IgD-negative memory B cell (primary cell): ENCODE measurements at regions not wholly inside any gene's neighbourhood (a gene's known extent, or its start where the extent isn't known, plus 50 kb on each side); places are given as distances from the start of the nearest gene placed in this dataset.

Source experiments
- H3K27ac Mint-ChIP-seq, 3 donors: one replicate each; pipeline ENCODE4 v1.8.0; 2020 to 2022; ENCODE audit warnings: mild to moderate bottlenecking in 3 of 3, mixed read lengths in 3 of 3, moderate library complexity in 1 of 3
- H3K27me3 Mint-ChIP-seq: one replicate; pipeline ENCODE4 v1.8.0; 2021; ENCODE audit warnings: mixed read lengths
- H3K36me3 Mint-ChIP-seq: one replicate; pipeline ENCODE4 v1.8.0; 2020; ENCODE audit warnings: mild to moderate bottlenecking, mixed read lengths
- H3K4me1 Mint-ChIP-seq, 3 donors: one replicate each; pipeline ENCODE4 v1.8.0; 2020 to 2022; ENCODE audit warnings: mixed read lengths in 3 of 3, mild to moderate bottlenecking in 1 of 3
- H3K4me3 Mint-ChIP-seq, 4 donors: one replicate each; pipeline ENCODE4 v1.8.0; 2020 to 2022; ENCODE audit warnings: mild to moderate bottlenecking in 4 of 4, mixed read lengths in 4 of 4, moderate library complexity in 3 of 4
- H3K9me3 Mint-ChIP-seq, 3 donors: one replicate each; pipeline ENCODE4 v1.8.0; 2020 to 2021; ENCODE audit warnings: mixed read lengths in 3 of 3, mild to moderate bottlenecking in 1 of 3

DNA sequence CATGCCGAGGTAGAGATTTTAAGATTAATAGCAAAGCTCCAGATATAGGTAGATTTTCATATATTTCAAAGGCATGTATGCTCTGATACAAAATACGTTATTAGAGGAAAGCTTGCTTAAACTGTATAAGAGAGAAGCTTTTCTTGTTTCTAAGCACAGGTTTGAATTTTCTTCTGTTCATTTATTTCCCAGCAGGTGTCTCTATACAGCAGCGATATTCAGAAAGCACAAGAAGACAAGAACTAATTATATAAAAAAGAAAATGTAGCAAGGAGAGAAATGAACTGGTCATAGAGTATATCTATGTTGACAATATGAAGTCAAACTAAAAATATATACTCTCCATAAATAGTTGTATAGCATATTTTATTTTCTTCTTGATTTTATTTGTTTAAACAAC, 307.4 kb upstream of the NOVA1 start:
- Mint-ChIP-seq H3K4me1 (no peaks in the 10 kb centered on the region), H3K27ac (no peak overlapping the region), H3K4me3 (no peak overlapping the region), H3K9me3 (peaks cover 1 to 8% (median 2%) of the 10 kb centered on the region in 3 donors), H3K36me3 (no peaks in the 10 kb centered on the region), H3K27me3 (no peaks in the 10 kb centered on the region)

DNA sequence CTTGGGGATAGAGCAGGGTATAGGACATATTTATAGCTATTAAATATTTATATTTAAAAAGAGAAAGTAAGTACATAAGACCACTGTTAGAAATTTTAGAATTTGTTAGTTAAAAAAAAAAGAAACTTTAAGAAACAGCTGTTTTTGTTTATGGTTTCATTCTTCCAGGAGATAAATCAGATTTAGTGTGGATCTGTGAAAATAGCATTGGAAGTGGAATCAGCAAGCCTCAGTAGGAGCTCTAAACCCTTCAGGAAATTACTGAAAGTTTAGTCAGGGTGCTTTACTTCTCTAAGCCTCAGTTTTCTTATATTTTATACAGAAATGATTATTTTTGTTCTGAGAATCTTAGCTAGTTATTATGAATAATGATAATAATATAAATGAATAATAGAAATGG, 316.0 kb upstream of the NOVA1 start:
- H3K36me3 Mint-ChIP-seq: no peaks in the 10 kb centered on the region
- H3K4me1 Mint-ChIP-seq: no peaks in the 10 kb centered on the region
- H3K27ac Mint-ChIP-seq: no peak overlapping the region
- H3K4me3 Mint-ChIP-seq: no peak overlapping the region
- no peaks in the 10 kb centered on the region for H3K27me3 Mint-ChIP-seq
- peaks cover 2 to 5% (median 3%) of the 10 kb centered on the region in 3 donors for H3K9me3 Mint-ChIP-seq

DNA sequence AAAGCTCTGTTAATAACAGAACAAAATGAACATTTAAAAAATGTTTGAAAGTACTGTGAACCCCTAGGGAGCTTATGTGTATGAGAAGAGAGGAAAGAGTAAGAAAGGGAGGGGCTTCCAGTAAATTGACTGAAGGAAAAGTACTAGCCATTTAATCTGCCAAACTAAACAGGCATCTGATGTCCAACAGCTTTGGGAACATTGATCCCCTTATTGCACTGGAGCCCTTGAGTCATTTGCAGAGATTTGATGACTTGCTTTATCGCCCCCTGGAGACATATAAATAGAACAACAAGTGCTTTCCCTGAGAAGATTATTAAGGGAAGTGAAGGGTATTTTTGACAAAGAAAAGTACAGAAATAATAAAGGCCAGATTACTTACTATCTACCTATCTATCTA, 319.3 kb upstream of the NOVA1 start:
- H3K4me3 Mint-ChIP-seq: no peak overlapping the region
- H3K36me3 Mint-ChIP-seq: no peaks in the 10 kb centered on the region
- no peak overlapping the region for H3K27ac Mint-ChIP-seq
- H3K27me3 Mint-ChIP-seq: no peaks in the 10 kb centered on the region
- H3K4me1 Mint-ChIP-seq: no peaks in the 10 kb centered on the region
- H3K9me3 Mint-ChIP-seq: peaks cover 6 to 10% (median 6%) of the 10 kb centered on the region in 3 donors

DNA sequence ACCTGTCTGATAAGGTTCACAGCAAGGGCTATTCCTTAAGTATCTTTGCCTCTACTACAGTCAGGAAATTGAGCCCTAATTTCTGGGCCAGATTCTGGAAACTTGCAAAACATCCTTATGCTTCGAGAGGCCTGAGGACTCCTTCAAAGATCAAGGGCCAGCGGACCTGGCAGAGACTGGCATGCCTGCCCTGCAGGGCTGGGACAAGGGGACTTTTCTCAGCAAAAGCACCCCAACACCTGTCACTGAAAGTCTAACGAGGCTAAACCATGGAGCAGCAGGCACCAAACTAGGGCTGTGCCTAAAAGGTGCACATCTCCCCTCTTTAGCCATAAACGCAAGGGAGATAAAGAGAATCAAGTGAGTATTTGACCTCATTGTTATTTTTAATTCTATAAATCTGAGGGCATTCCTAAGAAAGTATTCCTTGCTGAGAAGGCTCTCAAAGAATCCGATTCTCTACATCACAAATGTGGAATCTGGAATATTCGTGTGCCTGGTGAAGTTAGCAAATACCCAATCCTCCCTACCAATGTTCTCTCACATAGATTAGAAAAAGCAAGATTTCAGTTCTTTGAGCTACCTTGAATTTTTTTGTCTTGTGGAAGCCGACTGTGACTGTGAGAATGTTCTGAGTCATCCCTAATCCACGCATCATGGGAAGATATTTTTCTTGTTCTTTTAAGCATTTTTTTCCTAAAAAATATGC, 328.2 kb upstream of the NOVA1 start:
- Mint-ChIP-seq H3K36me3 (no peaks in the 10 kb centered on the region), H3K27me3 (no peaks in the 10 kb centered on the region), H3K27ac (no peak overlapping the region), H3K4me3 (no peak overlapping the region), H3K4me1 (no peaks in the 10 kb centered on the region), H3K9me3 (peaks cover 0 to 9% (median 0%) of the 10 kb centered on the region in 3 donors)

DNA sequence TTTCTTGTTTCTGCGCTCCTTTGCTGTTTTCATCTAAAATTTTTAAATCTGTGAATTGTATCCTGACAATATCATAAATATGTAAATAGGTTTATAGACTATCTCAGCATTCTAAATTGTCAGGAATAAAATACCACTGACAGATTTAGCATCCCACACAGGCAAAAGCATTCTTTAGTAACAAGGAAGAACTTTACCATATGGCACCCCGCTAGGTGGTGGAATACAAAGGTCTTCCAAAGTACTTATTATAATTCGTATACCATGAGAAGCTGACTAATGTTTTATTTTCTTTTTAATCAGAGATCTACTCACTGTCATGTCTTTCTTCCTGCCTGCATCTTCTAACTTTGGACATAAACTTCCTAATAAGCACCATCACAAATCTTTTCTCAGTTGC, 328.8 kb upstream of the NOVA1 start:
- Mint-ChIP-seq H3K36me3 (no peaks in the 10 kb centered on the region), H3K4me1 (no peaks in the 10 kb centered on the region), H3K4me3 (no peak overlapping the region), H3K9me3 (peaks cover 0 to 7% (median 0%) of the 10 kb centered on the region in 3 donors), H3K27me3 (no peaks in the 10 kb centered on the region), H3K27ac (no peak overlapping the region)

DNA sequence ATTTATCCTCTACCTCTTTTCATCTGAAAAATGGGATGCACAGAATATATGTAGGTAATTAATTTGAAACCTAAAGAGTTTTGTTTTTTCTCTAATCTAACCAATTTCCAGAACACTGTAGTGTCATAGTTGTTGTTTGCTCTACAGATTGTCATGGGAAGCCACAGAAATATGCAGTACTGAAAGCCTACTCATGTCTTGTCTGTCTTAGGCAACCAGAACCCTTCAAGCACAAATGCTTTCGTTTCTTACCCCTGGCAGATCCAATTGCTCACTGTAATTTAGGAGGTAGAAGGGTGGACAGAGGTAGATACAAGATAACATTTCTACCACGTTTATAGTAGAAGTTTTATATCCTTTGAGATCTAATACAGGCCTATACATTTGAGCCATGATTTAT, 330.2 kb upstream of the NOVA1 start:
- no peaks in the 10 kb centered on the region for H3K4me1 Mint-ChIP-seq
- no peaks in the 10 kb centered on the region for H3K27me3 Mint-ChIP-seq
- H3K4me3 Mint-ChIP-seq: no peak overlapping the region
- no peak overlapping the region for H3K27ac Mint-ChIP-seq
- no peaks in the 10 kb centered on the region for H3K36me3 Mint-ChIP-seq
- H3K9me3 Mint-ChIP-seq: peaks cover 0 to 9% (median 4%) of the 10 kb centered on the region in 3 donors

DNA sequence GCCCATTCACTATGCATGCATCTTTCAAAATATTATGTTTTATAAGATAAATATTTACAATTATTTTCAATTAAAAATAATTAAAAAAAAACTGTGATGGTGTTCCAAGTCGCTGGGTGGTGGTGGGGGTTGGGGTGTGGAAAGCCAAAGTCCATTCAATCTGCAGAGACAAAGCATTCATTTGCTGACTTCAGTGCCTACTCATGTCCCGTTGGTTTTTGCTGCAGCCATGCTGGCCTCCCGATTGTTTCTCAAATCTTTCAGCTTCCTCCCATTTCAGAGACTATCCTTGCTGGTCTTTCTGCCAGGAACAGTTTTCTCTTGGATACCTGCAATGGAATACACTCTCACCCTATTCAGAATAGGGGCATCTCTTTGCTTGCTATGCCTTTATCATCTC, 331.5 kb upstream of the NOVA1 start:
- H3K27me3 Mint-ChIP-seq: no peaks in the 10 kb centered on the region

DNA sequence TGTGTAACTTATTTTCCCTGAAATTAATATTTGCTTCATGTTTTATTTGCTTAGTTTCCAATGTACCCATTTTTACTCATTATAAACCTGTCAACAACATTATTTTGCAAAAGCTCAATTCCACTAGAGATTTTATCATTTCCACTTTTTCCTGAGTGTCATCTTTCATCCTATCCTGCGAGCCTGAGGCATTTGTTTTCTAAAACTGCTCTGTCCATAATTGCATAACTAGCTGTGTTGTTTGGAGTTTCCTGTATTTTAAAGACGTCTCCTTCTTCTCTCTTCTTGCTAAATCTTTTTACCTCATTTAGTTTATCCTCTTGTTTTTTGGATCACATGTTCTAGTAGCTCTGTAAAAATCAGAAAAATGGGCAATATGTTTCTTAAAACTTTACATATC, 332.7 kb upstream of the NOVA1 start:
- H3K4me3 Mint-ChIP-seq: no peak overlapping the region
- H3K4me1 Mint-ChIP-seq: no peaks in the 10 kb centered on the region
- H3K27ac Mint-ChIP-seq: no peak overlapping the region
- H3K36me3 Mint-ChIP-seq: no peaks in the 10 kb centered on the region
- H3K27me3 Mint-ChIP-seq: no peaks in the 10 kb centered on the region
- peaks cover 0 to 18% (median 4%) of the 10 kb centered on the region in 3 donors for H3K9me3 Mint-ChIP-seq

More for the DNA sequence above, 331.5 kb upstream of the NOVA1 start:
- H3K9me3 Mint-ChIP-seq: peaks cover 0 to 13% (median 4%) of the 10 kb centered on the region in 3 donors
- H3K36me3 Mint-ChIP-seq: no peaks in the 10 kb centered on the region
- H3K27ac Mint-ChIP-seq: no peak overlapping the region
- no peak overlapping the region for H3K4me3 Mint-ChIP-seq
- H3K4me1 Mint-ChIP-seq: no peaks in the 10 kb centered on the region

DNA sequence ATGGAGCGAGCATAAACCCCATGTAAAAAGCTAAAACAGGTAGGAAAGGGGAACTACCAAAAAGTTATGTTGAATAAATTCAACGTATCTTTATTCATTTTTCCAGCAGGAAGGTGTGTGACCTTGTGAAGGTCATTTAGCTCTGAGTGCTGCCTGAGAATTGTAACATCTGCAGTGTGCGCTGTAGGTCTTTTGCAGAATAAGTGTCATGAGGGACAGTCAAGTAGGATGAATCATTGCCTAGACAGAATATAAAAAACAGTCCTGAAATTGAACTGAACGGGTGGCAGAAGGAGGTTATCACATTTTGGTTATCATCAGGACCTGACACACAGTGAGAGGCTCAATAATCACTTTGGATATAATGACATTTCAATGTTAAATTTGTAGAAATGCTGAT, 334.8 kb upstream of the NOVA1 start:
- H3K36me3 Mint-ChIP-seq: no peaks in the 10 kb centered on the region
- H3K9me3 Mint-ChIP-seq: peaks cover 0 to 27% (median 4%) of the 10 kb centered on the region in 3 donors
- no peaks in the 10 kb centered on the region for H3K4me1 Mint-ChIP-seq
- no peaks in the 10 kb centered on the region for H3K27me3 Mint-ChIP-seq
- no peak overlapping the region for H3K27ac Mint-ChIP-seq
- no peak overlapping the region for H3K4me3 Mint-ChIP-seq

DNA sequence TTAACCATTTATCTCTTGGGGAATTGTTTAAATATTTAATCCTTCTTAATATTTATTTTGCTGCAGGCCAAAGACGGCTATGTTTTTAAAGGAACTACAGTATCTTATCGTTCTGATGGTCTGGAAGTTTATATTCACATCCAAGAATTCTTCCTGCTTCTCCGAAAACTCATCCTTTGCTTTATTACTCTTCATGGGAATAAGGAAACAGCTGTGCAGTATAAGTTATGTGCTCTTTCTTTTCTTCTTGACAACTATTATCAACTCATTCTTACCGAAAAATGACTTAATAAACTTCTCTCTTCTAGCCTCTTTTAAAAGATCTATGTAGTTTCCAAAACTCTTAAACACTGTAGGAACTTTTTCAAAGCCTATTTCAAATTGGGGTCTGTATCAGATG, 335.6 kb upstream of the NOVA1 start:
- Mint-ChIP-seq H3K4me1 (no peaks in the 10 kb centered on the region), H3K9me3 (peaks cover 0 to 27% (median 4%) of the 10 kb centered on the region in 3 donors), H3K27me3 (no peaks in the 10 kb centered on the region), H3K4me3 (no peak overlapping the region), H3K27ac (no peak overlapping the region), H3K36me3 (no peaks in the 10 kb centered on the region)

DNA sequence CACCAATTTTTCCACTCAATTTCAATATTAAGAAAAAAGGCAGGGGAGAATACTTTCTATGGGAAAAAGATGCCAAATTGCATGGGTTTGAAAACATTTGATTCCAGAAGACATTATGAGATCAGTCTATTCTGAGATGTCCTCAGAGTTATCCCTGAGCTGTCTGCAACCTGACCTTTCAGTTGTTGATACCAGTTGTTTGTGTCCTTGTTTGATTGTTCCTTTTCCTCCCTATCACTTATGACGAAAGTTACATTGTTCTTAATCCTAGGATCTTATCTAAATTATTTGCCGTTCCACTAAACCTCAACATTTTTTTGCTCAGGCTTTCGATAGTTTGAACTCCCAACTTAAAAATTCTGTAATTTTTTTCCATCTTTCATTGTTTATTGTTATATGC, 336.3 kb upstream of the NOVA1 start:
- Mint-ChIP-seq H3K36me3 (no peaks in the 10 kb centered on the region), H3K4me1 (no peaks in the 10 kb centered on the region), H3K4me3 (no peak overlapping the region), H3K27me3 (no peaks in the 10 kb centered on the region), H3K9me3 (peaks cover 0 to 24% (median 4%) of the 10 kb centered on the region in 3 donors), H3K27ac (no peak overlapping the region)

DNA sequence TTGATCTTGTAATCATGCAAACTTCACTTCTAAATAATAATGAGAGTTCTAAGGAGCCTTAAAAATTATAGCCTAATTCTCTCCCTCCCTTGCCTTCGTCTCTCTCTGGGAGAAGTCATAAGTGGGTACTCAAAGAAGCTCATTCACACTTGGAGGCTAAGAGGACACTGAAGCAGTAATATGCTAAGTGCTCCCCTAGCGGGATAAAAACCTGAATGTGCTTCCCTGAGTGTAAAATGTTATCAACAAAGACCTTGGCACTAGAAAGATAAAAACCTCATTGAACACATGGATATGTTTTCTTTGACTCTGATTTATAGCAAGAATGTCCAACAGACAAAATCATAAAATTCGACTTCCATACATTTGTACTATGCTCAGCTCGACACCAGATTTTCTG, 337.9 kb upstream of the NOVA1 start:
- Mint-ChIP-seq H3K9me3 (peaks cover 0 to 24% (median 4%) of the 10 kb centered on the region in 3 donors), H3K4me3 (no peak overlapping the region), H3K27me3 (no peaks in the 10 kb centered on the region), H3K4me1 (no peaks in the 10 kb centered on the region), H3K27ac (no peak overlapping the region), H3K36me3 (no peaks in the 10 kb centered on the region)

DNA sequence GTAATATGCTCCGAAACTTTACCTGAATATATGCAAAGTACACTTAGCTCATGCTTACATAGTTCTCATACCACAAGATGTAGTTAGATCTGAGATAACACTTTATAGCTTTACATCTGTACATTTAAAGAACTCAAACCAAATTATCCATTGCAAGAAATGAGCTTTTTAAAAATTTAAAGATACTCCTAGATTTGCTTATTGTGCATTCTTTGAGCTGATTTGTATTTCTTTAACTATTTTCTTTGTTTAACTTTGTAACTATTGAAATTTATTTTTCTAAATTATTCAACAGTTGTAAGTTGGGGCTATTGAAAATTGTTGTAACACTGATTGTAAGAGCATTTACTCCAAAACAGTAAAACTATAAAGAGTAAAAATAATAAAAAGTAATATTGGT, 340.2 kb upstream of the NOVA1 start:
- no peaks in the 10 kb centered on the region for H3K4me1 Mint-ChIP-seq
- H3K36me3 Mint-ChIP-seq: no peaks in the 10 kb centered on the region
- H3K27ac Mint-ChIP-seq: no peak overlapping the region
- H3K9me3 Mint-ChIP-seq: peaks cover 2 to 22% (median 6%) of the 10 kb centered on the region in 3 donors
- no peak overlapping the region for H3K4me3 Mint-ChIP-seq
- H3K27me3 Mint-ChIP-seq: no peaks in the 10 kb centered on the region

DNA sequence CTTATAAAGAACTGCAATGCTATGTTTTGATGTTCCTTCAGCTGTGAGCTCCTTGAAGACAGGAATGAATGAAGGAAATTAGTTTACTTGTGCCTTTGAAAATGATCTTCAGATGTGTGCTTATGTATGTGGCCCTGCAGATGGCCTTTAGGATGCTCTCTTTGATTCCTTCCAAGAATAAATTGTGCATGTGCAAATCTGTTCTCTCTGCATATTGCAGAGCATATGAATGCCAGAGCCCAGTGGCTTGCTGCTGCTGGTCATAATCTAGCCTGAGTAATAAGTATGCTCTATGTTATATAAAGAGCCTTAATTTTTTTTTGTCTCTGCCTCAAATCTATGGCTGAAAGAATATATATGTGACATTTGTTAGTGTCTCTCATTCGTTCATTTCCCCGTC, 341.9 kb upstream of the NOVA1 start:
- H3K27ac Mint-ChIP-seq: no peak overlapping the region
- H3K4me3 Mint-ChIP-seq: no peak overlapping the region
- H3K36me3 Mint-ChIP-seq: no peaks in the 10 kb centered on the region
- no peaks in the 10 kb centered on the region for H3K4me1 Mint-ChIP-seq
- peaks cover 3 to 24% (median 9%) of the 10 kb centered on the region in 3 donors for H3K9me3 Mint-ChIP-seq
- H3K27me3 Mint-ChIP-seq: no peaks in the 10 kb centered on the region

DNA sequence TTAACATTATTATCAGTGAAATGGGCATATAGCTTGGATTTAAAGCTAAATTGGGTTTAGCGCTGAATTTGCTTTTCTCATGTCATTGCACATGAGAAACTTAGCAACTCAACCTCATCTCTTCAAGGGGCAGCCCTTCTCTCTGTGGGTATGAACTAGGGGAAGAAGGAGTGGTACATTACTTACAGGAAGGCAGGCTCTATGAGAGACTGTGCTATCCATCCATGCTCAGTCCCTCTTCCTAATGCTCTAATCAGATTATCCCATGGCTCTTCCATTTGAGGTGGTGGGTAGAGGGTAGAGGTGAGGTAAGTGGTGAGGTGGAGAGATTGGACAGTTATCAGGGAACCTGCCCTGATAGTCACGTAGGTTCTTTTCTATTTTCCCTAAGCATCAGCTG, 343.7 kb upstream of the NOVA1 start:
- Mint-ChIP-seq H3K4me1 (no peaks in the 10 kb centered on the region), H3K36me3 (no peaks in the 10 kb centered on the region), H3K27ac (no peak overlapping the region), H3K4me3 (no peak overlapping the region), H3K27me3 (no peaks in the 10 kb centered on the region), H3K9me3 (peaks cover 3 to 13% (median 9%) of the 10 kb centered on the region in 3 donors)

DNA sequence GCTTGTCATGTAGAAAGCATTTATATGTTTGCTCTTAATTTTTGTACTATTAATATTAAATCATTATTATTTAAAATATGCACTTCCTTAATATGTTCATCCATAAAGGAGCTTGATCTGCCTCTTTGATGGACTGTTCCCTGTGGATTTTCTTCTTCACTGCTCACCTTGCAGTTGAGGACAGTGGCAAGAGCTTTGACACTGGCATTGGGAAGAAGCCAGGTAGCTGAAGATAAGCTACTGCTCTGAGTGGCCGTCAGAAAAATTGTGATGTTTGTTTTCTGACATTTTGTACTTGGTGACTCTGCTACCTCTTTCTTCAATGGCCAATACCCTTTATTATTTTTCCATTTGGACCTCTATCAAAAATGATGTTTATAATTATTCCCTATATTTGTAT, 349.4 kb upstream of the NOVA1 start:
- peaks cover 7 to 8% (median 7%) of the 10 kb centered on the region in 3 donors for H3K9me3 Mint-ChIP-seq
- no peak overlapping the region for H3K27ac Mint-ChIP-seq
- no peaks in the 10 kb centered on the region for H3K27me3 Mint-ChIP-seq
- H3K4me3 Mint-ChIP-seq: no peak overlapping the region
- no peaks in the 10 kb centered on the region for H3K4me1 Mint-ChIP-seq
- H3K36me3 Mint-ChIP-seq: no peaks in the 10 kb centered on the region
